GM12892 (cell line): ENCODE measurements at regions not wholly inside any gene's neighbourhood (a gene's known extent, or its start where the extent isn't known, plus 50 kb on each side); places are given as distances from the start of the nearest gene placed in this dataset.

Source experiments
- POLR2A ChIP-seq: IDR thresholded peaks from 2 replicates; pipeline ENCODE4 v1.6.1; 2011; ENCODE audit warnings: low read depth, low read length, control low read depth
- POLR2AphosphoS5 ChIP-seq: IDR thresholded peaks from 2 replicates; pipeline ENCODE4 v1.6.1; 2011; ENCODE audit warnings: low read depth, low read length, control low read depth
- TAF1 ChIP-seq: IDR thresholded peaks from 2 replicates; pipeline ENCODE4 v1.6.1; 2011; ENCODE audit warnings: low read depth, mild to moderate bottlenecking, control low read depth, low read length, borderline replicate concordance

DNA sequence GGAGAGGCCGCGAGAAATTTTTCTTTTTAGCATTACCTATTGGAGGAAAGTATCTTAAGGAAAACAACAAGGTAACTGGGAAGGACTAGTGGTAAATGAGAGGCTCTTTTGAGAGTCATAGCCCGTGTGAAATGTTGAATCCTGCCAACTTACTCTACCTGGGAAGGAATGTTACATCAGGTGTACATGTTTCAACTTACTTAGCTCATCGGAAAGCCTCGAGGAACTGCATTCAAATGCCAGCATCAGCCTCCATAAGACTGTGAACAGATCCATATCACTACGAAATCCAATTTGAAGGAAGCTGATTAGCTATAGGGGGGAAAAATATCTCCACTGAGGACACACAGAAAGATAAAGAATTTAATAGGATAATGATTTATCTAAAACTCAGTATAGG, 72.3 kb upstream of the PDZRN3 start:
- TF ChIP-seq POLR2AphosphoS5 (no peak), POLR2A (no peak), TAF1 (no peak)
